HEK293T (cell line): ENCODE measurements at regions not wholly inside any gene's neighbourhood (a gene's known extent, or its start where the extent isn't known, plus 50 kb on each side); places are given as distances from the start of the nearest gene placed in this dataset.

Experiments used
- CTCF ChIA-PET: fragments of 350-600 bp; formaldehyde crosslinking; extraction: SDS; loops from one replicate; lab custom pipeline; 2021; ENCODE audit warnings: antibody characterized with exemption, inconsistent platforms; lab: Yijun Ruan, JAX
- POLR2A ChIA-PET: fragments of 350-600 bp; formaldehyde crosslinking; extraction: SDS; loops from one replicate; lab custom pipeline; 2020; ENCODE audit warnings: antibody characterized with exemption, inconsistent platforms; lab: Yijun Ruan, JAX
- DNase-seq: peaks from one replicate; pipeline ENCODE4 v3.0.0; 2012; ENCODE audit warnings: mixed read lengths; ENCODE audit errors: extremely low spot score
- ARNT ChIP-seq: fragments of 450-650 bp; IDR thresholded peaks from 2 replicates; pipeline ENCODE4 v1.6.1; 2017; ENCODE audit warnings: mild to moderate bottlenecking
- BHLHE40 ChIP-seq: fragments of 450-650 bp; IDR thresholded peaks from 2 replicates; pipeline ENCODE4 v1.6.1; 2016; ENCODE audit warnings: mild to moderate bottlenecking, moderate library complexity, borderline replicate concordance
- CTBP1 ChIP-seq: fragments of 450-650 bp; IDR thresholded peaks from 2 replicates; pipeline ENCODE4 v1.6.1; 2016; ENCODE audit warnings: borderline replicate concordance
- ELF4 ChIP-seq: fragments of 450-650 bp; IDR thresholded peaks from 2 replicates; pipeline ENCODE4 v1.6.1; 2017; ENCODE audit warnings: antibody characterized with exemption
- FOXA1 ChIP-seq: fragments of 450-650 bp; IDR thresholded peaks from 2 replicates; pipeline ENCODE4 v1.6.1; 2016; ENCODE audit warnings: mild to moderate bottlenecking
- FOXK2 ChIP-seq: fragments of 450-650 bp; IDR thresholded peaks from 2 replicates; pipeline ENCODE4 v1.6.1; 2016; ENCODE audit warnings: mild to moderate bottlenecking
- FOXM1 ChIP-seq: fragments of 450-650 bp; IDR thresholded peaks from 2 replicates; pipeline ENCODE4 v1.6.1; 2017; ENCODE audit warnings: mild to moderate bottlenecking, borderline replicate concordance
- HDGF ChIP-seq: fragments of 450-650 bp; IDR thresholded peaks from 2 replicates; pipeline ENCODE4 v1.6.1; 2017; ENCODE audit warnings: antibody characterized with exemption, borderline replicate concordance
- L3MBTL2 ChIP-seq: fragments of 450-650 bp; conservative IDR thresholded peaks from 2 replicates; pipeline ENCODE4 v1.6.1; 2016; ENCODE audit warnings: mild to moderate bottlenecking
- LEF1 ChIP-seq: fragments of 450-650 bp; IDR thresholded peaks from 2 replicates; pipeline ENCODE4 v1.6.1; 2017; ENCODE audit warnings: mild to moderate bottlenecking, borderline replicate concordance
- NFRKB ChIP-seq: fragments of 450-650 bp; IDR thresholded peaks from 2 replicates; pipeline ENCODE4 v1.6.1; 2016; ENCODE audit warnings: mild to moderate bottlenecking, moderate library complexity
- SP1 ChIP-seq: fragments of 450-650 bp; IDR thresholded peaks from 2 replicates; pipeline ENCODE4 v1.6.1; 2017
- SUZ12 ChIP-seq: fragments of 450-650 bp; IDR thresholded peaks from 2 replicates; pipeline ENCODE4 v1.6.1; 2016; ENCODE audit warnings: mild to moderate bottlenecking
- TARDBP ChIP-seq: fragments of 450-650 bp; IDR thresholded peaks from 2 replicates; pipeline ENCODE4 v1.6.1; 2016
- ZNF384 ChIP-seq: fragments of 450-650 bp; IDR thresholded peaks from 2 replicates; pipeline ENCODE4 v1.6.1; 2016
- TF ChIP-seq, protein P1 (sequence below): fragments of 450-650 bp; IDR thresholded peaks from 2 replicates; pipeline ENCODE4 v1.6.1; 2016

- DNase-seq, result no peak
- POLR2A ChIA-PET, result no interaction called here
- TF ChIP-seq L3MBTL2 (no peak), ELF4 (no peak), FOXK2 (no peak), TARDBP (no peak), FOXM1 (no peak), SUZ12 (no peak), BHLHE40 (no peak), LEF1 (no peak), SP1 (no peak), FOXA1 (no peak), ARNT (no peak), NFRKB (no peak), CTBP1 (no peak), ZNF384 (no peak)
- TF ChIP-seq, protein P1, sequence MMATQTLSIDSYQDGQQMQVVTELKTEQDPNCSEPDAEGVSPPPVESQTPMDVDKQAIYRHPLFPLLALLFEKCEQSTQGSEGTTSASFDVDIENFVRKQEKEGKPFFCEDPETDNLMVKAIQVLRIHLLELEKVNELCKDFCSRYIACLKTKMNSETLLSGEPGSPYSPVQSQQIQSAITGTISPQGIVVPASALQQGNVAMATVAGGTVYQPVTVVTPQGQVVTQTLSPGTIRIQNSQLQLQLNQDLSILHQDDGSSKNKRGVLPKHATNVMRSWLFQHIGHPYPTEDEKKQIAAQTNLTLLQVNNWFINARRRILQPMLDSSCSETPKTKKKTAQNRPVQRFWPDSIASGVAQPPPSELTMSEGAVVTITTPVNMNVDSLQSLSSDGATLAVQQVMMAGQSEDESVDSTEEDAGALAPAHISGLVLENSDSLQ, result no peak
- CTCF ChIA-PET, result no interaction called here
These were observed 107.3 kb upstream of the CCDC196 start for GRCh38 chr14:66378712-66379505.

GRCh38 chr14:66380143-66380542 is 106.0 kb upstream of the CCDC196 start:
- no peak for TF ChIP-seq ARNT
- TF ChIP-seq ZNF384, result no peak
- TF ChIP-seq NFRKB, result no peak
- TF ChIP-seq TARDBP, result no peak
- TF ChIP-seq SP1, result no peak
- no peak for TF ChIP-seq SUZ12
- CTCF ChIA-PET, result no interaction called here
- DNase-seq, result no peak
- POLR2A ChIA-PET, result no interaction called here

- TF ChIP-seq FOXK2 (no peak), L3MBTL2 (no peak), SUZ12 (no peak), TARDBP (no peak), HDGF (no peak), LEF1 (no peak), FOXM1 (no peak), CTBP1 (no peak), SP1 (no peak), ELF4 (no peak), ARNT (no peak), NFRKB (no peak), FOXA1 (no peak), ZNF384 (no peak), BHLHE40 (no peak)
- TF ChIP-seq, protein P1, result no peak
- no peak for DNase-seq
- POLR2A ChIA-PET, result no interaction called here
- CTCF ChIA-PET, result no interaction called here
These were observed 104.4 kb upstream of the CCDC196 start for GRCh38 chr14:66381755-66382154.

GRCh38 chr14:66383257-66383656 is 102.9 kb upstream of the CCDC196 start:
- TF ChIP-seq, protein P1, result peak; percentile 13; the same call in 1 of the 2 replicates
- no peak for TF ChIP-seq FOXK2
- no peak for TF ChIP-seq HDGF
- no peak for TF ChIP-seq SUZ12
- no peak for DNase-seq
- ChIA-PET CTCF (no interaction called here), POLR2A (no interaction called here)

DNA sequence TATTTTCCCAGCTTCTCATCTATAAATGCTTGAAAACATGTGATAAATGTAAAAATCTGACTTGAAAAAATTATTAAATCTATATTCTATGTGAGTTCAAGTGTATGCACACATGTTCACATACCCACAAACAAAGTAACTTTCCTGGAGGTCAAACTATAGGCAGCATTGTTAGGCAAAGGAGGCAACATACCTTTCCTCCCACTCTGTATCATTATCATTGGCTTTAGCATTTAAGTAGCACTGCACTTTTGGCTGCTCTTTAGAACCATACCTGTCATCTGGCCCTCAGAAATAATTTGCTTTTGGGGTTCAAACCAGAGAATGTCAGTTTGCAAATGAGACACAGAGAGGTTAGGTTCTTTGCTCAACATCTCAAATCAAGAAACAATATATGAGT is 102.4 kb upstream of the CCDC196 start:
- TF ChIP-seq TARDBP, result no peak
- TF ChIP-seq SUZ12, result no peak
- TF ChIP-seq, protein P1, result no peak
- TF ChIP-seq FOXA1, result no peak
- no peak for TF ChIP-seq FOXK2
- no peak for TF ChIP-seq BHLHE40
- no peak for TF ChIP-seq ARNT
- no peak for TF ChIP-seq NFRKB
- no peak for TF ChIP-seq FOXM1
- TF ChIP-seq ELF4, result no peak
- TF ChIP-seq CTBP1, result no peak
- TF ChIP-seq ZNF384, result no peak
- TF ChIP-seq L3MBTL2, result no peak
- no peak for TF ChIP-seq SP1
- ChIA-PET POLR2A (no interaction called here), CTCF (no interaction called here)
- DNase-seq, result no peak

DNA sequence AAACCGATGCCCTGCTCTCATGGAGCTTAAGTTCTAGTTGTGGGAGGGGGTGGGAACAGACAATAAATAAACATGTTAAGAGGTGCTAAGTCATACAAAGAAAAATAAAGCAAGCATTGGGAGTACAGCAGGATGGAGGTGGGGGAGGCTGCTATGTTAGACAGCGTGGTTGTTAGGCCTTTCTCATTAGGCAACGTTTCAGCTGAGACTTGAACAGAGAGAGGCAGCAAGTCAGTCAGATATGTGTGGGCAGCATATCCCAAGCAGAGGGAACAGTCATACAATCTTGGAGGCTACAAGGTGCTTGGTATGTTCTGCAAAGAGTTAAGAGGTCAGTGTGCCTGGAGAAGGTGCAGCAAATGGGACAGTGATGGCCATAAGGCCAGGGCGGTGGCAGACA is 97.7 kb upstream of the CCDC196 start:
- TF ChIP-seq LEF1, result no peak
- TF ChIP-seq BHLHE40, result no peak
- TF ChIP-seq CTBP1, result no peak
- no peak for TF ChIP-seq FOXA1
- TF ChIP-seq NFRKB, result no peak
- TF ChIP-seq, protein P1, result no peak
- no peak for TF ChIP-seq SP1
- TF ChIP-seq FOXK2, result no peak
- no peak for TF ChIP-seq HDGF
- no peak for TF ChIP-seq FOXM1
- DNase-seq, result no peak
- ChIA-PET POLR2A (no interaction called here), CTCF (no interaction called here)
